OCI-LY7 (cell line): ENCODE measurements at regions not wholly inside any gene's neighbourhood (a gene's known extent, or its start where the extent isn't known, plus 50 kb on each side); places are given as distances from the start of the nearest gene placed in this dataset.

Source experiments
- BruUV-seq: library from RNA; stranded (reverse); fragments of 400-500 nt; replicated peaks from 2 replicates; lab custom pipeline; 2021; lab: Mats Ljungman, UMichigan
- CTCF ChIA-PET: fragments of 300-600 bp; sonication (Branson Sonifier 250); formaldehyde crosslinking; loops from one replicate; lab custom pipeline; 2022; ENCODE audit warnings: antibody characterized with exemption; ENCODE audit not compliant: unreplicated experiment; lab: Charles Lee
- POLR2A ChIA-PET: fragments of 300-600 bp; sonication (Branson Sonifier 250); formaldehyde crosslinking; loops from one replicate; lab custom pipeline; 2022; ENCODE audit warnings: antibody characterized with exemption; lab: Charles Lee
- DNase-seq: peaks from one replicate; pipeline ENCODE4 v3.0.0-alpha.2; 2015; ENCODE audit warnings: low spot score
- H2AFZ ChIP-seq: fragments of 200-600 bp; sonication (generic), shearing (Covaris generic); 2 replicates; pipeline ENCODE4 v1.6.1; 2014; ENCODE audit warnings: mild to moderate bottlenecking, antibody characterized with exemption, low read length, moderate library complexity
- H3K27ac ChIP-seq: fragments of 200-600 bp; sonication (generic); 2 replicates; pipeline ENCODE4 v1.5.1; 2014; ENCODE audit warnings: mixed run types, low read depth, mild to moderate bottlenecking, moderate library complexity, low read length, inconsistent platforms; ENCODE audit not compliant: poor library complexity, severe bottlenecking
- H3K36me3 ChIP-seq: fragments of 200-600 bp; sonication (generic); 2 replicates; pipeline ENCODE4 v1.6.1; 2014; ENCODE audit warnings: mild to moderate bottlenecking, antibody characterized with exemption, low read length, moderate library complexity, mixed read lengths; ENCODE audit not compliant: insufficient read depth
- H3K4me1 ChIP-seq: fragments of 200-600 bp; sonication (generic); 2 replicates; pipeline ENCODE4 v1.5.1; 2014; ENCODE audit warnings: mild to moderate bottlenecking, low read length; ENCODE audit not compliant: insufficient read depth, poor library complexity, severe bottlenecking
- H3K4me2 ChIP-seq: fragments of 200-600 bp; sonication (generic); 2 replicates; pipeline ENCODE4 v1.6.1; 2014; ENCODE audit warnings: mild to moderate bottlenecking, low read length
- H3K4me3 ChIP-seq: fragments of 200-600 bp; sonication (generic); 2 replicates; pipeline ENCODE4 v1.5.1; 2014; ENCODE audit warnings: mild to moderate bottlenecking, low read depth, low read length; ENCODE audit not compliant: poor library complexity, severe bottlenecking
- H3K79me2 ChIP-seq: fragments of 200-600 bp; sonication (generic); 2 replicates; pipeline ENCODE4 v1.6.1; 2016; ENCODE audit warnings: low read depth, mild to moderate bottlenecking, low read length, moderate library complexity, mixed read lengths; ENCODE audit not compliant: insufficient read depth
- H3K9me2 ChIP-seq: fragments of 200-600 bp; sonication (generic); 2 replicates; pipeline ENCODE4 v1.6.1; 2016; ENCODE audit warnings: mild to moderate bottlenecking, low read length, mixed read lengths; ENCODE audit not compliant: insufficient read depth
- H3K9me3 ChIP-seq: fragments of 200-600 bp; sonication (generic); 2 replicates; pipeline ENCODE4 v1.6.1; 2014; ENCODE audit warnings: mild to moderate bottlenecking, mixed run types, low read length, mixed read lengths
- H4K20me1 ChIP-seq: fragments of 200-600 bp; sonication (generic); 2 replicates; pipeline ENCODE4 v1.6.1; 2014; ENCODE audit warnings: mild to moderate bottlenecking, antibody characterized with exemption, low read length, moderate library complexity, mixed read lengths; ENCODE audit not compliant: insufficient read depth
- EZH2phosphoT487 ChIP-seq: fragments of 200-600 bp; sonication (generic); IDR thresholded peaks from 2 replicates; pipeline ENCODE4 v1.6.1; 2018; ENCODE audit warnings: low read depth, borderline replicate concordance, mild to moderate bottlenecking, mixed run types, antibody characterized with exemption, low read length, moderate library complexity, mixed read lengths
- intact Hi-C: fragments of 100-400 bp; cut with micrococcal nuclease; formaldehyde crosslinking; loops from one replicate; pipeline ENCODE4 v1.10.0; 2022; ENCODE audit not compliant: unreplicated experiment
- TF ChIP-seq, protein P1 (sequence below): fragments of 200-600 bp; sonication (generic); conservative IDR thresholded peaks from 2 replicates; pipeline ENCODE4 v1.5.1; 2014; ENCODE audit warnings: mild to moderate bottlenecking, antibody characterized with exemption, low read length, moderate library complexity, mixed read lengths

DNA sequence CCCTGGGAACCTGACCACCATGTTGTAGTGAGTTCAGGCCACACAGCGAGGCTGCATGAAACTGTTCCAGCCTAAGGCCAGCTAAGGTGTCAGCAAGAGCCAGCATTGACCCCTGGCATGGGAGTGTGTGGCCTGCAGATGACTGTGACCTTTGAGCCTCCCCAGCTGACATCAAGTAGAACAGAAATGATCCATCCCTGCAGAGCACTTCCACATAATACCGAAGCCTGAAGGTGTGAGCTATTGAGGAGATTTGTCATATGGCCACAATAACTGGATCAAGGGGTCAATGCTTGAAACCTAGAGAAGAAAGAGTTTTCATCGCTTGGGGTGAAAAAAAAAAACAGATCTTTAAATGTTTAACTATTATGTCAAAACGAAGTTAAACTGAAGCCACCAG is 207.3 kb upstream of the SOX11 start:
- Histone ChIP-seq H3K9me3 (no peaks in the 10 kb centered on the region), H3K4me2 (no peak overlapping the region), H3K36me3 (no peaks in the 10 kb centered on the region), H4K20me1 (no peaks in the 10 kb centered on the region), H3K4me3 (no peak overlapping the region), H3K9me2 (no peaks in the 10 kb centered on the region), H3K4me1 (no peaks in the 10 kb centered on the region), H3K79me2 (no peaks in the 10 kb centered on the region), H2AFZ (no peak overlapping the region), H3K27ac (no peak overlapping the region)
- DNase-seq, result no peak
- TF ChIP-seq, protein P1, sequence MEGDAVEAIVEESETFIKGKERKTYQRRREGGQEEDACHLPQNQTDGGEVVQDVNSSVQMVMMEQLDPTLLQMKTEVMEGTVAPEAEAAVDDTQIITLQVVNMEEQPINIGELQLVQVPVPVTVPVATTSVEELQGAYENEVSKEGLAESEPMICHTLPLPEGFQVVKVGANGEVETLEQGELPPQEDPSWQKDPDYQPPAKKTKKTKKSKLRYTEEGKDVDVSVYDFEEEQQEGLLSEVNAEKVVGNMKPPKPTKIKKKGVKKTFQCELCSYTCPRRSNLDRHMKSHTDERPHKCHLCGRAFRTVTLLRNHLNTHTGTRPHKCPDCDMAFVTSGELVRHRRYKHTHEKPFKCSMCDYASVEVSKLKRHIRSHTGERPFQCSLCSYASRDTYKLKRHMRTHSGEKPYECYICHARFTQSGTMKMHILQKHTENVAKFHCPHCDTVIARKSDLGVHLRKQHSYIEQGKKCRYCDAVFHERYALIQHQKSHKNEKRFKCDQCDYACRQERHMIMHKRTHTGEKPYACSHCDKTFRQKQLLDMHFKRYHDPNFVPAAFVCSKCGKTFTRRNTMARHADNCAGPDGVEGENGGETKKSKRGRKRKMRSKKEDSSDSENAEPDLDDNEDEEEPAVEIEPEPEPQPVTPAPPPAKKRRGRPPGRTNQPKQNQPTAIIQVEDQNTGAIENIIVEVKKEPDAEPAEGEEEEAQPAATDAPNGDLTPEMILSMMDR, result no peak
- TF ChIP-seq EZH2phosphoT487, result no peak
- intact Hi-C loops, result no loop called here
- POLR2A ChIA-PET, result interaction anchor here (0.6 kb wide), 1 partner anchor 49 kb away, joined by 3 read pairs; no protein-coding TSS in a partner anchor
- BruUV-seq, result no TSS peak
- CTCF ChIA-PET, result no interaction called here

GRCh38 chr2:5491523-5491922 is 200.7 kb upstream of the SOX11 start:
- intact Hi-C loops, result no loop called here
- H3K27ac ChIP-seq, result no peak overlapping the region
- ChIA-PET POLR2A (no interaction called here), CTCF (no interaction called here)
- H2AFZ ChIP-seq, result no peak overlapping the region
- no peaks in the 10 kb centered on the region for H3K9me3 ChIP-seq
- no peaks in the 10 kb centered on the region for H3K36me3 ChIP-seq
- H4K20me1 ChIP-seq, result no peaks in the 10 kb centered on the region
- no peak overlapping the region for H3K4me3 ChIP-seq
- no peak for DNase-seq
- no peak overlapping the region for H3K4me2 ChIP-seq
- BruUV-seq, result no TSS peak
- no peaks in the 10 kb centered on the region for H3K9me2 ChIP-seq
- H3K79me2 ChIP-seq, result no peaks in the 10 kb centered on the region
- no peak for TF ChIP-seq EZH2phosphoT487
- TF ChIP-seq, protein P1, result no peak
- H3K4me1 ChIP-seq, result no peaks in the 10 kb centered on the region

DNA sequence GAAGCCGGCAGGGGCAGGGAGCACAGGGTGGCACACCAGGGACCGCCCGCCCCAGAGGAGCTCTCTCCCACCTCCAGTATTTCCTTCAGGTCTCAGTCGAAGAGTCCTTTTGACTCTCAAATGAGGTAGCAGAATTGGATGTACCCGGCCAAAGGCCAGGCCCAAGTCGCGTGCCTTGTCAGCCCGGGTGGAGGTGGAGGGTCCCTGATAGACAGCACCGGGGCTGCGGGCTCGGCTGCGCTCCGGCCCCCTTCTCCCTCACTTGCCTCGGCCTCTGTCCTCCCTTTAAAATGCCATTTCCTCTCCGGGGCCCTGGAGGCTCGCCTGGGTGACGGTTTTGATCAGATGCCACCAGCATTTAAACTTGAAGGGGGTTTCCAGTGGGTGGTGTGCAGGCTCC is 198.9 kb upstream of the SOX11 start:
- H3K27ac ChIP-seq, result no peak overlapping the region
- DNase-seq, result no peak
- H3K79me2 ChIP-seq, result no peaks in the 10 kb centered on the region
- no peak overlapping the region for H3K4me3 ChIP-seq
- intact Hi-C loops, result no loop called here
- no peak overlapping the region for H3K4me2 ChIP-seq
- no peak overlapping the region for H2AFZ ChIP-seq
- POLR2A ChIA-PET, result no interaction called here
- no peaks in the 10 kb centered on the region for H3K9me3 ChIP-seq
- H3K4me1 ChIP-seq, result no peaks in the 10 kb centered on the region
- no peaks in the 10 kb centered on the region for H4K20me1 ChIP-seq
- no peaks in the 10 kb centered on the region for H3K36me3 ChIP-seq
- no TSS peak for BruUV-seq
- no peak for TF ChIP-seq EZH2phosphoT487
- TF ChIP-seq, protein P1, result no peak
- H3K9me2 ChIP-seq, result no peaks in the 10 kb centered on the region
- CTCF ChIA-PET, result no interaction called here
